SH-SY5Y (cell line): ENCODE measurements at regions not wholly inside any gene's neighbourhood (a gene's known extent, or its start where the extent isn't known, plus 50 kb on each side); places are given as distances from the start of the nearest gene placed in this dataset.

ENCODE experiments used
- GATA2 ChIP-seq: IDR thresholded peaks from 2 replicates; pipeline ENCODE4 v1.6.1; 2011; ENCODE audit warnings: mild to moderate bottlenecking, low read depth, low read length
- GATA3 ChIP-seq: IDR thresholded peaks from 2 replicates; pipeline ENCODE4 v1.6.1; 2011; ENCODE audit warnings: low read depth, mild to moderate bottlenecking, low read length, moderate library complexity

- TF ChIP-seq GATA3 = no peak
- TF ChIP-seq GATA2 = no peak
These were observed 617.5 kb upstream of the WWC1 start for GRCh38 chr5:167673942-167674341.
